ENCODE measurements at regions not wholly inside any gene's neighbourhood (a gene's known extent, or its start where the extent isn't known, plus 50 kb on each side); places are given as distances from the start of the nearest gene placed in this dataset.
A peak's percentile ranks its signal among the peaks of the same experiment; 100 is the strongest.
"Not testable (repeated sequence)": the region's sequence is repeated elsewhere in the genome, so short reads cannot be mapped to it uniquely, and the experiment has no call there.

DNA sequence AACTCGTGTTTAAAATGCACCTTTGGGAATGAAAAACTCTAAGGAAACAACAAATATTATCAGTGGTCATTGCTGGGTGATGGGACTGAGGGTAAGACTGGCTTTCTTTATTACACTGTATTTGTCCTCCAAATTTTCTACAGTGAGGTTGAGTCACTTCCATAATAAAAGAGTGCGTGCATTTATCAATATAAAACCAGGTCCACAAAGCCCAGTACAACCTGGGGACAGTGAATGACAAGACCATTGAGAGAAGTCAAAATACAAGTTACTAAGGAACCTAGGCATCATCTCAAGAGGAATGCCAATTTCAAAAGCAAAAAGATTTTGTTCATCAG, 76.4 kb downstream of the MAGED4 start:
- no peak for DNase-seq (ENCODE audit: low read depth)

DNA sequence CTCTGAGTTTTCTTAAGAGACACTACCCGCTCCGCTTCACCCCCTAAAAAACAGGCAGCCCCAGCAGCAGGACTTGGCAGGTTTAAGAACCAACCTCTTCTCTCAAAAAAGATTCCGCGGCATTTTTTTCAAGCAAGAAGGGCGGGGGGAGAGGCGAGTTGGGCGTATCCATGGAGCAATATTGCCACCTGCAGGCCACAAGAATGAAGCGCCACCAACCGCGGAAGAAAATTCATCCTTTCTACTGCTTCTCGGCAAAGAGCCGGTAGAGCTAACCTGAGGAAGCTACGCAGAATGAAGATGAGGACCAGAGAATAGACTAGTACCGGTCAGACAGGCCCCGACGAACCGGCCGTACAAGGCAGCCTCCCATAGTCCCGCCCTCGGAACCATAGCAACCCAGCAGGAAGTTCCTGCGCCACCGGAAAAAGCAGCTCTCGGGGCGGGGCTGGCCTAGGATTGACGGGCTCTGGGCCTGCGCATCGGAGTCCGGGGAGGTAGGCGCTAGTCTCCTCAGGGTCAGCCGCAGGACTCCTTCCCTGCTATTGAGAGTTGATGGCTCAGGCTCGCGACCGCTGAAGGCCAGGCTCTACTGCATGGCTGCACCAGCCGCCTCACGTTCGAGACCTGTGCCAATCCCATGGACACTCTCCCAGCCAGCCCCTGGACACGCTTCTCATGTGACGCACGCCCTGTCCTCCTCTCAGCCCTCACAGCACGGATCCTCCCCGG, 76.9 kb downstream of the MAGED4 start:
- DNase-seq (ENCODE audit: low read depth) = peak; percentile 76

DNA sequence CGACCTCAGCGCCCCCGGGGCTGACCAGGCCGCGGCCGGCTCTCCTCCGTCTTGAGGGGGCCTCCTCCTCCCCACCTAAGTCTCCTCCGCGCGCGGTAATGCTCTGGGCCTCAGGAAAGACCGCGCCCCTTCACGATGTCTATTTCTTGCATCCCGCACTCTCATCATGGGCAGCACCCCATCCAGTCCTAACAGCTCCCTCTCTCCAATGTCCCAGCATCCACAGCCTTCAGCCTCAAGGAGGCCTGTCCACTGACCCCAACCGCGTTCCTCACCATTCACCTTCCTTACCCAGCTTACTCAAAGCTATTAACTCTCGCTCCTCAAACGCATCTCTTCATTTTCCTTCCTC, 77.5 kb downstream of the MAGED4 start:
- DNase-seq (ENCODE audit: low read depth) = peak; percentile 0

DNA sequence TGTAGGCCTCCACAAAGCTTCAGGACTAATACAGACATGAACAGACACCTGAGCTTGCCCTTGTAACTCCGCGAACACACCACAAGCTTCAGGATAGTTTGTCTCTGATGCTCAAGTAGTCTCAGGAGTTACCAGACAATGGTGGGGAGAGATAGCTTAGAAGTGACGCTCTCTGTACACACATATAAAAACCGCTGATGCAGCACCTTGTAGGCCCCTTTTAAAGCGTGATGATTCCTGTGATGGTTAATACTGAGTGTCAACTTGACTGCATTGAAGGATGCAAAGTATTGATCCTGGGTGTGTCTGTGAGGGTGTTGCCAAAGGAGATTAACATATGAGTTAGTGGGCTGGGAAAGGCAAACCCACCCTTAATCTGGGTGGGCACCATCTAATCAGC, 78.7 kb downstream of the MAGED4 start:
- DNase-seq (ENCODE audit: low read depth) = no peak

DNA sequence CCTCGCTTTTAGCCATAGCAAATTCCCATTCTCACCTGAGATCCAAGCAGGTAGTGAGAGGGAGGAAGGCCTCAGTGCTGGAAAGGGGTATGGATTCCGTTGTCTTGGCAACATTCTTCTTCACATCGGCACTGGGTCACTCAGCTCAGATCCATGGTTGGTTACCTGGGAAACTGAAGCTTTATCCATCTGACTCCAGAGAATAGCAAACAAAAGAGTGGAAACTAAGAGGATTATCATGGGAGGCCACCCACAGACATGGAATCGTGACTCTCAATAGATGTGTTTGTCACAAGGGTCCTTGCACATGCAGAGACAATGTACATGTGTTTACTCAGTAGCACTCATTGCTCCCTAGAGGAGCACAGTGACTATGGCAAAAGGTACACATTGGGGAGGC, 81.0 kb downstream of the MAGED4 start:
- no peak for DNase-seq (ENCODE audit: low read depth)

DNA sequence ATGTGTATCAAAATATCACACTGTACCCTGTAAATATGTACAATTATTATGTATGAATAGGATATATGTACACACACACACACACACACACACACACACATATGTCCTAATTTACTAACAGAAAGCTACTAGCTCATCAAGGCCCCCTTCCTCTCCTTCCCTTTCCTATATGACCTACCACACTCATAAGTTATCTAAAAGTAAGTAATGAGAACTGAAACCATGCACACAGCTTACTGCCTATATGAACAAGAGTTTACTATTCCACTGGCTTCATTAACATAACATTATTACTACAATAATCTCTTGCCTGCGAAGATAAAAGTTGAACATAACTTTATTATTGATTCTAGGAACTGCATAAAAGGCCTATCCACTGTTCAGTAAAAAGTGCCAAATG, 83.8 kb downstream of the MAGED4 start:
- not testable (repeated sequence) for DNase-seq (ENCODE audit: low read depth)

DNA sequence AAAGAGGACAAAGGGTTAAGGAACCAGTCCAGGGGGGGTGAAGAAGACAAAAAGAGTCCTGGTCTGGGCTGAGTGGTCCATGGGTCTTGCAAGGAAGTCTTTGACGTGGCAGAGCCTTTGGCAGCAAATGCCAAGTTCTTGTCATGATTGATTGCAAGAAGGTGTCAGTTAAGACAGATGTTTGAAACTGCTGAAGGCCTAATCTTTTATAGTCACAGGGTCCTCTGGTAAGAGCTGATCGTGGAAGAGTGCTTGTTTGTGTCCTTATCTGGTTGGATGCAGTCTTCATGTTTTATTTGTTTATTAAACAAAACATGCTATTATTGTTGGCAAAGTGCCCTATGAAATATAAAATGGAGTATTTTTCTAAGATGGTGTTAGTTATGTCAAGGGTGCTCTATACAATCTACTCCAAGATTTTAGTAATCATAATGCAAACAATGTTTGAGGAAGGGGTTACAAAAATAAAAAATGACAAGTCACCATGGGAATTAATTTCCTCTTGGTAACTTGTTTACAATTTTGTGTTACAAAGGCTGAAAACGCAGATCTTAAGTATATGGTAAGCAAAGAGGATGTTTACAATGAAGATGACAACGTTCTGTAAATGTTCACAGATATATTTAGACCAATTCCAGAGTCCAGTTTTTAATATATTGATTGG, 85.9 kb downstream of the MAGED4 start:
- no peak for DNase-seq (ENCODE audit: low read depth)

DNA sequence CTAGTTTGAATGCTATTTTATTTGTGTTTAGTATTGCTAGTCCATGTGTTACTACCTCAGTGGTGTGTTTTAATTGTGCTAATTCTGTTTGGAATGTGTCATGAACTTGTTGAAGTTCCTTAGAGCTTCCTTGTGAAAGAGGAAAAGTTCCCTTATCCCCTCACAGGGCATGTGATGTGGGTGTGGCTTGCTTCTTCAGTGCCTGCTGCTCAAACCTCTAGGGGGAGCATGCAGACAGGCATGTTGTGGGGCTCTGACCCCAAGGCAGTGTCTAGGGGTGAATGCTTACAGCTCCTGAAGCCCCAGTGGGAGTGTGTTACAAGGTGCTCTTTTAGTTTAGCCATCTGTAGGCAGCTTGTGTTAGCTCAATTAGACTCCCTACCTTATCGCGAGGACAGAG, 86.5 kb downstream of the MAGED4 start:
- DNase-seq (ENCODE audit: low read depth) = no peak

DNA sequence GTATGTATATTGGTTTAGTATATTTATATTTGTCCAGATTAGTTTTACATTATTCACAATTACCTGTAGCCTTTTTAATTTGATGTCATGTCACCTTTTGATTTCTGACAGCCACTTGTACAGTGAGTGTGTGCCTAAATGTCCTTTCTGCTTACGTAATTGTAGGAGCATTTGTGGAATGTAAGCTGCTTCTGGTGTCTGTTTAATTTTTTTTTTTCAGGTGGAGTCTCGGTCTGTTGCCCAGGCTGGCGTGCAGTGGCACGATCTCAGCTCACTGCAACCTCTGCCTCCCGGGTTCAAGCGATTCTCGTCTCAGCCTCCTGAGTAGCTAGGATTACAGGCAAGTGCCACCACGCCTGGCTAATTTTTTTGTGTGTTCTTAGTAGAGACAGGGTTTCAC, 91.2 kb upstream of the XAGE2 start:
- no peak for DNase-seq (ENCODE audit: low read depth)

DNA sequence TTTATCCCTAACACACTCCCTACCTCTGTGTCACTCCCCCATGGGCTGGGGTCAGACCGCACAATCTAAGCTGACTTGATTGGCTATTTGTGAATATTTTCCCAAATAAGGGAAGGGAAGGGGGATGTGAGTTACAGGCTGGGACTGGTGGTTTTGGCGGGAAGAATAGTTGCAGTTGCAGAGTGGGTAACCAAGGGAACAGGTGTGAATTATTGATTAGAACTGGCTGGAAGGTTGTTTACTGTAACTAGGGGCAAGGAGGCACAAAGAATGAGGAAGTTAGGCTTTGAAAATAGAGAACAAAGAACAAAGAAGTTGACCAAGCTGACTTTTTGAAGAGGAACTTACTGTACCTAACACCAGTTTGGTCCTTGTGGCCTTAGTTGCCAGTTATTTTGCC, 88.0 kb upstream of the XAGE2 start:
- no peak for DNase-seq (ENCODE audit: low read depth)

DNA sequence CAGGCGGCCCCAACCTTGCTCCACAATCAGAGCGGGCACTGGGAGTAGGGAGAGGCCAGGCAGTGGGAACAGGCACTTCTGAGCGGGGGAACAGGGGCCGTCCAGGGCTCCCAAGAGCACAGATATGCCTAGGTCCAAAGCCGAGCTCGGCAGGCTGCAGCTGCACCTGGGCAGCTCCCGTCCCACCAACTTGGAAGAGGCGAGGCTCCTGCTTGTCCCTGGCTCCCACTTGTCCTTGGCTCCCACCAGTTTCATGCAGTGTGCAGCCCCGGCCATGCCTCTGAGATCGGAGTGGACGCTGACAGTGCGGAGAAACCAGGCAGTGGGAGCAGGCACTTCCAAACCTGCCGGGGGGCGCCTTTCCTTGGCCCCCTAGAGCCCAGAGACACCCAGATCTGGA, 84.0 kb upstream of the XAGE2 start:
- DNase-seq (ENCODE audit: low read depth) = no peak

DNA sequence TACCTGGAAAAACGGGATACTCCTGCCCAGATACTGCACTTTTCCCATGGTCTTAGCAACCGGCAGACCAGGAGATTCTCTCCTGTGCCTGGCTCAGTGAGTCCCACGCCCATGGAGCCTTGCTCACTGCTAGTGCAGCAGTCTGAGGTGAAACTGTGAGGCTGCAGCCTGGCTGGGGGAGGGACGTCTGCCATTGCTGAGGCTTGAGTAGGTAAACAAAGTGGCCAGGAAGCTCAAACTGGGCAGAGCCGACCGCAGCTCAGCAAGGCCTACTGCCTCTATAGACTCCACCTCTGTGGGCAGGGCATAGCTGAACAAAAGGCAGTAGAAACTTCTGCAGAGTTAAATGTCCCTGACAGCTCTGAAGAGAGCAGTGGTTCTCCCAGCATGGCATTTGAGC, 69.9 kb upstream of the XAGE2 start:
- DNase-seq (ENCODE audit: low read depth) = not testable (repeated sequence)

DNA sequence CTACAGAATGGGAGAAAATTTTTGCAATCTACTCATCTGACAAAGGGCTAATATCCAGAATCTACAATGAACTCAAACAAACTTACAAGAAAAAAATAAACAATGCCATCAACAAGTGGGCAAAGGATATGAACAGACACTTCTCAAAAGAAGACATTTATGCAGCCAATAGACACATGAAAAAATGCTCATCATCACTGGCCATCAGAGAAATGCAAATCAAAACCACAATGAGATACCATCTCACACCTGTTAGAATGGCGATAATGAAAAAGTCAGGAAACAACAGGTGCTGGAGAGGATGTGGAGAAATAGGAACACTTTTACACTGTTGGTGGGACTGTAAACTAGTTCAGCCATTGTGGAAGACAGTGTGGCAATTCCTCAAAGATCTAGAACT, 60.3 kb upstream of the XAGE2 start:
- DNase-seq (ENCODE audit: low read depth) = not testable (repeated sequence)
